Bronchial epithelial cell (primary cell): ENCODE measurements at regions not wholly inside any gene's neighbourhood (a gene's known extent, or its start where the extent isn't known, plus 50 kb on each side); places are given as distances from the start of the nearest gene placed in this dataset.

Experiments used
- DNase-seq: peaks from one replicate; pipeline ENCODE4 v3.0.0-alpha.2; 2010; ENCODE audit warnings: low read depth
- FAIRE-seq: peaks from 2 replicates; lab custom pipeline; 2011; peaks lifted over from hg19 to GRCh38; lab: Jason Lieb, UNC
- H3K27me3 ChIP-seq: 2 replicates; pipeline ENCODE4 v1.5.1; 2011; ENCODE audit warnings: low read length; ENCODE audit not compliant: control insufficient read depth, insufficient read depth
- H3K36me3 ChIP-seq: 2 replicates; pipeline ENCODE4 v1.5.1; 2011; ENCODE audit warnings: low read length; ENCODE audit not compliant: control insufficient read depth, insufficient read depth
- H3K4me3 ChIP-seq: 2 replicates; pipeline ENCODE4 v1.5.1; 2011; ENCODE audit warnings: mild to moderate bottlenecking, low read depth, low read length, control low read depth
- CTCF ChIP-seq: IDR thresholded peaks from 2 replicates; pipeline ENCODE4 v1.5.1; 2011; ENCODE audit warnings: mild to moderate bottlenecking, moderate library complexity, low read length, control low read depth, inconsistent platforms; ENCODE audit not compliant: insufficient read depth, severe bottlenecking

- no peak for TF ChIP-seq CTCF
- Histone ChIP-seq H3K27me3 (no peaks in the 10 kb centered on the region), H3K36me3 (no peaks in the 10 kb centered on the region), H3K4me3 (no peak overlapping the region)
- FAIRE-seq (no peak), DNase-seq (no peak)
Measured at GRCh38 chr18:73880387-73880786, 267.2 kb downstream of the FBXO15 start.

- no peak for TF ChIP-seq CTCF
- H3K36me3 ChIP-seq, result no peaks in the 10 kb centered on the region
- DNase-seq (no peak), FAIRE-seq (no peak)
- H3K4me3 ChIP-seq, result no peak overlapping the region
- H3K27me3 ChIP-seq, result no peaks in the 10 kb centered on the region
Measured at GRCh38 chr18:73879766-73880165, 267.9 kb downstream of the FBXO15 start.

- DNase-seq (no peak), FAIRE-seq (no peak)
- Histone ChIP-seq H3K4me3 (no peak overlapping the region), H3K36me3 (no peaks in the 10 kb centered on the region), H3K27me3 (no peaks in the 10 kb centered on the region)
- no peak for TF ChIP-seq CTCF
Measured at GRCh38 chr18:73879328-73879727, 268.3 kb downstream of the FBXO15 start.

- FAIRE-seq (no peak), DNase-seq (no peak)
- Histone ChIP-seq H3K4me3 (no peak overlapping the region), H3K36me3 (no peaks in the 10 kb centered on the region), H3K27me3 (no peaks in the 10 kb centered on the region)
- no peak for TF ChIP-seq CTCF
Measured at GRCh38 chr18:73869182-73869581, 278.5 kb downstream of the FBXO15 start.

- DNase-seq (no peak), FAIRE-seq (peak; percentile 47)
- Histone ChIP-seq H3K27me3 (no peaks in the 10 kb centered on the region), H3K4me3 (no peak overlapping the region), H3K36me3 (no peaks in the 10 kb centered on the region)
- TF ChIP-seq CTCF, result no peak
Measured at GRCh38 chr18:73861771-73862170, 285.9 kb downstream of the FBXO15 start.

GRCh38 chr18:73859837-73860397 is 287.7 kb downstream of the FBXO15 start:
- no peak for FAIRE-seq
- TF ChIP-seq CTCF, result no peak
- H3K36me3 ChIP-seq, result no peaks in the 10 kb centered on the region
- no peaks in the 10 kb centered on the region for H3K27me3 ChIP-seq
- no peak for DNase-seq
- H3K4me3 ChIP-seq, result no peak overlapping the region
